ENCODE measurements at regions not wholly inside any gene's neighbourhood (a gene's known extent, or its start where the extent isn't known, plus 50 kb on each side); places are given as distances from the start of the nearest gene placed in this dataset.

GRCh38 chr11:36974771-36975170 is 376.7 kb upstream of the RAG2 start:
- Histone ChIP-seq H3K27me3 (replicated peaks; ENCODE audit: control insufficient read depth, insufficient read depth, low read length) (no peaks in the 10 kb centered on the region), H3K36me3 (ENCODE audit: control insufficient read depth, insufficient read depth, low read length) (no peaks in the 10 kb centered on the region), H3K4me3 (replicated peaks; ENCODE audit: low read depth, low read length) (no peak overlapping the region)
- no peak for TF ChIP-seq CTCF (IDR thresholded peaks at IDR 0.05; ENCODE audit: insufficient read depth, low read length, poor library complexity, severe bottlenecking)
- no peak for DNase-seq (ENCODE audit: extremely low read depth, insufficient read length)

GRCh38 chr11:36953976-36954375 is 355.9 kb upstream of the RAG2 start:
- no peaks in the 10 kb centered on the region for H3K27me3 ChIP-seq (replicated peaks; ENCODE audit: control insufficient read depth, insufficient read depth, low read length)
- no peak for DNase-seq (ENCODE audit: extremely low read depth, insufficient read length)
- H3K36me3 ChIP-seq (ENCODE audit: control insufficient read depth, insufficient read depth, low read length), result no peaks in the 10 kb centered on the region
- H3K4me3 ChIP-seq (replicated peaks; ENCODE audit: low read depth, low read length), result no peak overlapping the region
- no peak for TF ChIP-seq CTCF (IDR thresholded peaks at IDR 0.05; ENCODE audit: insufficient read depth, low read length, poor library complexity, severe bottlenecking)

- Histone ChIP-seq H3K4me3 (replicated peaks; ENCODE audit: low read depth, low read length) (no peak overlapping the region), H3K36me3 (ENCODE audit: control insufficient read depth, insufficient read depth, low read length) (no peaks in the 10 kb centered on the region), H3K27me3 (replicated peaks; ENCODE audit: control insufficient read depth, insufficient read depth, low read length) (no peaks in the 10 kb centered on the region)
- DNase-seq (ENCODE audit: extremely low read depth, insufficient read length), result no peak
- no peak for TF ChIP-seq CTCF (IDR thresholded peaks at IDR 0.05; ENCODE audit: insufficient read depth, low read length, poor library complexity, severe bottlenecking)
These were observed 350.6 kb upstream of the RAG2 start for GRCh38 chr11:36948460-36949127.

- no peak for DNase-seq (ENCODE audit: extremely low read depth, insufficient read length)
- H3K4me3 ChIP-seq (replicated peaks; ENCODE audit: low read depth, low read length), result no peak overlapping the region
- no peaks in the 10 kb centered on the region for H3K27me3 ChIP-seq (replicated peaks; ENCODE audit: control insufficient read depth, insufficient read depth, low read length)
- TF ChIP-seq CTCF (IDR thresholded peaks at IDR 0.05; ENCODE audit: insufficient read depth, low read length, poor library complexity, severe bottlenecking), result peak; percentile 53
- H3K36me3 ChIP-seq (ENCODE audit: control insufficient read depth, insufficient read depth, low read length), result no peaks in the 10 kb centered on the region
These were observed 347.3 kb upstream of the RAG2 start for GRCh38 chr11:36945384-36945783.

- TF ChIP-seq CTCF (IDR thresholded peaks at IDR 0.05; ENCODE audit: insufficient read depth, low read length, poor library complexity, severe bottlenecking), result no peak
- Histone ChIP-seq H3K27me3 (replicated peaks; ENCODE audit: control insufficient read depth, insufficient read depth, low read length) (no peaks in the 10 kb centered on the region), H3K36me3 (ENCODE audit: control insufficient read depth, insufficient read depth, low read length) (no peaks in the 10 kb centered on the region), H3K4me3 (replicated peaks; ENCODE audit: low read depth, low read length) (no peak overlapping the region)
- DNase-seq (ENCODE audit: extremely low read depth, insufficient read length), result no peak
These were observed 335.4 kb upstream of the RAG2 start for GRCh38 chr11:36933481-36933880.

GRCh38 chr11:36931139-36931538 is 333.1 kb upstream of the RAG2 start:
- H3K27me3 ChIP-seq (replicated peaks; ENCODE audit: control insufficient read depth, insufficient read depth, low read length), result no peaks in the 10 kb centered on the region
- no peaks in the 10 kb centered on the region for H3K36me3 ChIP-seq (ENCODE audit: control insufficient read depth, insufficient read depth, low read length)
- H3K4me3 ChIP-seq (replicated peaks; ENCODE audit: low read depth, low read length), result no peak overlapping the region
- no peak for DNase-seq (ENCODE audit: extremely low read depth, insufficient read length)
- TF ChIP-seq CTCF (IDR thresholded peaks at IDR 0.05; ENCODE audit: insufficient read depth, low read length, poor library complexity, severe bottlenecking), result no peak

Data from GM06990 (cell line).